ENCODE measurements at regions not wholly inside any gene's neighbourhood (a gene's known extent, or its start where the extent isn't known, plus 50 kb on each side); places are given as distances from the start of the nearest gene placed in this dataset.
"Not testable (repeated sequence)": the region's sequence is repeated elsewhere in the genome, so short reads cannot be mapped to it uniquely, and the experiment has no call there.

- Histone ChIP-seq H3K27me3 (no peaks in the 10 kb centered on the region), H3K4me1 (no peaks in the 10 kb centered on the region), H3K9ac (no peak overlapping the region), H3K36me3 (no peaks in the 10 kb centered on the region), H3K4me2 (no peak overlapping the region), H3K27ac (no peak overlapping the region), H4K20me1 (no peaks in the 10 kb centered on the region), H3K4me3 (no peak overlapping the region), H3K9me3 (no peaks in the 10 kb centered on the region)
- TF ChIP-seq Cebpa-rat (IDR thresholded peaks at IDR 0.05), result no peak
Measured at GRCh38 chr5:102107865-102108264, 188.2 kb downstream of the SLCO4C1 start.

GRCh38 chr5:102106599-102106998 lies 189.5 kb downstream of the SLCO4C1 start:
- no peak for TF ChIP-seq Cebpa-rat (IDR thresholded peaks at IDR 0.05)
- no peaks in the 10 kb centered on the region for H3K4me1 ChIP-seq
- H3K27ac ChIP-seq, result no peak overlapping the region
- H3K36me3 ChIP-seq, result no peaks in the 10 kb centered on the region
- H3K4me2 ChIP-seq, result no peak overlapping the region
- H3K4me3 ChIP-seq, result no peak overlapping the region
- H3K9me3 ChIP-seq, result no peaks in the 10 kb centered on the region
- no peaks in the 10 kb centered on the region for H4K20me1 ChIP-seq
- H3K9ac ChIP-seq, result no peak overlapping the region
- H3K27me3 ChIP-seq, result no peaks in the 10 kb centered on the region

- Histone ChIP-seq H4K20me1 (no peaks in the 10 kb centered on the region), H3K4me2 (no peak overlapping the region)
Measured at GRCh38 chr5:102099766-102100331, 196.2 kb downstream of the SLCO4C1 start.

DNA sequence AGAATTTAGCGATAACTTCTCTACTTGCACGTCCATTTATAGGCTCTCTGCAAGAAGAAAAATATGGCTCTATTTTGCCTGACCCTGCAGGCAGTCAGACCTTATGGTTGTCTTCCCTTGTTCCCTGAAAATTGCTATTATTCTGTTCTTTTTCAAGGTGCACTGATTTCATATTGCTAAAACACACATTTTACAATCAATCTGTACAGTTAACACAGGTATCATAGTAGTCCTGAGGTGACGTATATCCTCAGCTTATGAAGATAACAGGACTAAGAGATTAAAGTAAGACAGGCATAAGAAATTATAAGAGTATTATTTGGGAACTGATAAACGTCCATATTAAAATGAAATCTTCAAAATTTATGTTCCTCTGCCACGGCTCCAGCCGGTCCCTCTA lies 197.0 kb downstream of the SLCO4C1 start:
- not testable (repeated sequence) for H3K4me3 ChIP-seq, H3K9ac ChIP-seq, H3K36me3 ChIP-seq, H3K4me2 ChIP-seq, H3K4me1 ChIP-seq, H4K20me1 ChIP-seq, H3K27me3 ChIP-seq, H3K27ac ChIP-seq, H3K9me3 ChIP-seq

More at GRCh38 chr5:102099766-102100331, 196.2 kb downstream of the SLCO4C1 start:
- H3K27ac ChIP-seq, result no peak overlapping the region
- no peaks in the 10 kb centered on the region for H3K36me3 ChIP-seq
- H3K4me3 ChIP-seq, result no peak overlapping the region
- no peak for TF ChIP-seq Cebpa-rat (IDR thresholded peaks at IDR 0.05)
- H3K27me3 ChIP-seq, result no peaks in the 10 kb centered on the region
- no peaks in the 10 kb centered on the region for H3K4me1 ChIP-seq
- no peaks in the 10 kb centered on the region for H3K9me3 ChIP-seq
- H3K9ac ChIP-seq, result no peak overlapping the region

- H3K9me3 ChIP-seq, H3K27ac ChIP-seq, H3K27me3 ChIP-seq, H3K4me3 ChIP-seq, H3K9ac ChIP-seq, H3K36me3 ChIP-seq, H3K4me1 ChIP-seq, H3K4me2 ChIP-seq, H4K20me1 ChIP-seq: not testable (repeated sequence)
Measured at GRCh38 chr5:102098606-102099005, 197.5 kb downstream of the SLCO4C1 start.

GRCh38 chr5:102090770-102091169 lies 205.3 kb downstream of the SLCO4C1 start:
- H3K9ac ChIP-seq, result no peak overlapping the region
- no peaks in the 10 kb centered on the region for H3K36me3 ChIP-seq
- TF ChIP-seq Cebpa-rat (IDR thresholded peaks at IDR 0.05), result no peak

GRCh38 chr5:102089883-102090282 lies 206.2 kb downstream of the SLCO4C1 start:
- Histone ChIP-seq H3K27ac (no peak overlapping the region), H3K4me1 (no peaks in the 10 kb centered on the region), H3K9me3 (peaks cover 12% of the 10 kb centered on the region), H3K36me3 (no peaks in the 10 kb centered on the region), H3K4me2 (no peak overlapping the region), H3K9ac (no peak overlapping the region), H4K20me1 (no peaks in the 10 kb centered on the region), H3K4me3 (no peak overlapping the region), H3K27me3 (no peaks in the 10 kb centered on the region)
- TF ChIP-seq Cebpa-rat (IDR thresholded peaks at IDR 0.05), result no peak

More at GRCh38 chr5:102090770-102091169, 205.3 kb downstream of the SLCO4C1 start:
- Histone ChIP-seq H3K27ac (no peak overlapping the region), H3K4me1 (no peaks in the 10 kb centered on the region), H3K9me3 (peaks cover 12% of the 10 kb centered on the region), H3K4me3 (no peak overlapping the region), H3K27me3 (no peaks in the 10 kb centered on the region), H3K4me2 (no peak overlapping the region), H4K20me1 (no peaks in the 10 kb centered on the region)

DNA sequence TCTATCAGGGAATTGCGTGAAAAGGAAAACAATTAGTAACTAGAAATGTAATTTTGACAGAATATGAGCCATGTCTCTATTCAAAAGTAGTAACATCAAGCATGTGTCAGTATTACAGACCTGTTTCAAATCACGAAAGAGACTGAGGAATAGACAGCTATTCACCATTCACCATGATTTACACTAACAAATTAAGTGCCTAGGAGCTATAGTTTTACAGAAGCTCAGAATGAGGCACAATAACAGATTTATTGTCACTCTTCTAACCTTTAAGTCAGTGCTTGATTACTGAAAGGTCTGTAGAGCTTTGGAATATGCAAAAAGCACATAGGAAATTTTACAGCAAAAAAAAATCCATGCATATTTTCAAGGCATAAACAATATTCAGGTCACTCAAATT lies 208.2 kb downstream of the SLCO4C1 start:
- no peak for TF ChIP-seq Cebpa-rat (IDR thresholded peaks at IDR 0.05)
- H4K20me1 ChIP-seq, result no peaks in the 10 kb centered on the region
- H3K4me3 ChIP-seq, result no peak overlapping the region
- no peak overlapping the region for H3K4me2 ChIP-seq
- H3K27me3 ChIP-seq, result no peaks in the 10 kb centered on the region
- no peaks in the 10 kb centered on the region for H3K36me3 ChIP-seq
- no peak overlapping the region for H3K27ac ChIP-seq
- no peaks in the 10 kb centered on the region for H3K4me1 ChIP-seq
- peaks cover 7% of the 10 kb centered on the region; the same call in 1 of the 2 replicates for H3K9me3 ChIP-seq
- H3K9ac ChIP-seq, result no peak overlapping the region

GRCh38 chr5:102080288-102080687 lies 215.8 kb downstream of the SLCO4C1 start:
- H3K27me3 ChIP-seq, result no peaks in the 10 kb centered on the region
- no peaks in the 10 kb centered on the region for H4K20me1 ChIP-seq
- no peaks in the 10 kb centered on the region for H3K4me1 ChIP-seq
- no peak overlapping the region for H3K4me2 ChIP-seq
- H3K36me3 ChIP-seq, result no peaks in the 10 kb centered on the region
- no peak overlapping the region for H3K4me3 ChIP-seq
- no peak overlapping the region for H3K9ac ChIP-seq
- H3K27ac ChIP-seq, result no peak overlapping the region
- no peak for TF ChIP-seq Cebpa-rat (IDR thresholded peaks at IDR 0.05)
- no peaks in the 10 kb centered on the region; the same call in 1 of the 2 replicates for H3K9me3 ChIP-seq

- no peaks in the 10 kb centered on the region; the same call in 1 of the 2 replicates for H3K9me3 ChIP-seq
- no peaks in the 10 kb centered on the region for H3K4me1 ChIP-seq
- H4K20me1 ChIP-seq, result no peaks in the 10 kb centered on the region
- no peak overlapping the region for H3K4me3 ChIP-seq
- H3K9ac ChIP-seq, result no peak overlapping the region
- H3K27me3 ChIP-seq, result no peaks in the 10 kb centered on the region
- no peak overlapping the region for H3K4me2 ChIP-seq
- no peak for TF ChIP-seq Cebpa-rat (IDR thresholded peaks at IDR 0.05)
- no peak overlapping the region for H3K27ac ChIP-seq
- H3K36me3 ChIP-seq, result no peaks in the 10 kb centered on the region
Measured at GRCh38 chr5:102077920-102078319, 218.2 kb downstream of the SLCO4C1 start.

- no peaks in the 10 kb centered on the region for H3K9me3 ChIP-seq
Measured at GRCh38 chr5:102069974-102070373, 226.1 kb downstream of the SLCO4C1 start.

More at GRCh38 chr5:102069974-102070373, 226.1 kb downstream of the SLCO4C1 start:
- H3K4me1 ChIP-seq, result no peaks in the 10 kb centered on the region
- no peak for TF ChIP-seq Cebpa-rat (IDR thresholded peaks at IDR 0.05)
- H3K27me3 ChIP-seq, result no peaks in the 10 kb centered on the region
- H4K20me1 ChIP-seq, result no peaks in the 10 kb centered on the region
- no peak overlapping the region for H3K27ac ChIP-seq
- no peak overlapping the region for H3K9ac ChIP-seq
- H3K4me3 ChIP-seq, result no peak overlapping the region
- H3K4me2 ChIP-seq, result no peak overlapping the region
- no peaks in the 10 kb centered on the region for H3K36me3 ChIP-seq

All from BLaER1 (cell line).